ENCODE measurements at regions not wholly inside any gene's neighbourhood (a gene's known extent, or its start where the extent isn't known, plus 50 kb on each side); places are given as distances from the start of the nearest gene placed in this dataset.
A peak's percentile ranks its signal among the peaks of the same experiment; 100 is the strongest.

GRCh38 chr22:49476176-49476575, 351.5 kb downstream of the BRD1 start:
- no peak overlapping the region for H3K27ac Mint-ChIP-seq
- peaks cover 14 to 19% of the 10 kb centered on the region in 2 donors for H3K9me3 Mint-ChIP-seq
- DNase-seq = no peak
- no peaks in the 10 kb centered on the region for H3K4me1 Mint-ChIP-seq
- no peak overlapping the region for H3K4me3 Mint-ChIP-seq
- ATAC-seq = no peak
- H3K27me3 Mint-ChIP-seq = peaks cover 5% of the 10 kb centered on the region

GRCh38 chr22:49475253-49475652, 352.4 kb downstream of the BRD1 start:
- DNase-seq (no peak), ATAC-seq (no peak)
- no peak overlapping the region for H3K27ac Mint-ChIP-seq
- no peak overlapping the region for H3K4me3 Mint-ChIP-seq
- H3K27me3 Mint-ChIP-seq = no peaks in the 10 kb centered on the region
- H3K9me3 Mint-ChIP-seq = peaks cover 14 to 19% of the 10 kb centered on the region in 2 donors
- no peaks in the 10 kb centered on the region for H3K4me1 Mint-ChIP-seq

DNA sequence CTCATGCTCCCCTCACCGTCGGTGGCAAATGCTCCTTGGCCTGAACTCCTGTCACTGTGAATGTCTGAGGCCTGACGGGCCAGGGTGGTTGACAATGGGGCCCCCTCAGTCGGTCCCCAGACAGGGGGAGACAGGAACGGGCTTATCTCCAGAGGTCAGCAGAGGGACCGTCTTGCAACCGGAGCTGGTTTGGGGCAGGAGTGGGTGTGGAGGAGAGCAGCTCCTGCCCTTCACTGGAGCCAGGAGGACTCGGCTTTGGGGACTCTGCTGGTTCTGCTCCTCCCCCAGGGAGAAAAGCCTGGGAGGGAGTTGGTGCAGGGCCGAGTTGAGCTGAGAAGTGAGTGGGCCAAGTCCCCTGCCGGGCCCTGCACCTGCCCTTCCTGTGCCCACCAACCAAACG, 354.4 kb downstream of the BRD1 start:
- H3K27me3 Mint-ChIP-seq = no peaks in the 10 kb centered on the region
- H3K9me3 Mint-ChIP-seq = peaks cover 14 to 15% of the 10 kb centered on the region in 2 donors
- no peak overlapping the region for H3K4me3 Mint-ChIP-seq
- no peak overlapping the region for H3K27ac Mint-ChIP-seq
- no peaks in the 10 kb centered on the region for H3K4me1 Mint-ChIP-seq
- DNase-seq (no peak), ATAC-seq (no peak)

- no peaks in the 10 kb centered on the region for H3K27me3 Mint-ChIP-seq
- no peak overlapping the region for H3K4me3 Mint-ChIP-seq
Observed at GRCh38 chr22:49470741-49471503, 356.8 kb downstream of the BRD1 start.

DNA sequence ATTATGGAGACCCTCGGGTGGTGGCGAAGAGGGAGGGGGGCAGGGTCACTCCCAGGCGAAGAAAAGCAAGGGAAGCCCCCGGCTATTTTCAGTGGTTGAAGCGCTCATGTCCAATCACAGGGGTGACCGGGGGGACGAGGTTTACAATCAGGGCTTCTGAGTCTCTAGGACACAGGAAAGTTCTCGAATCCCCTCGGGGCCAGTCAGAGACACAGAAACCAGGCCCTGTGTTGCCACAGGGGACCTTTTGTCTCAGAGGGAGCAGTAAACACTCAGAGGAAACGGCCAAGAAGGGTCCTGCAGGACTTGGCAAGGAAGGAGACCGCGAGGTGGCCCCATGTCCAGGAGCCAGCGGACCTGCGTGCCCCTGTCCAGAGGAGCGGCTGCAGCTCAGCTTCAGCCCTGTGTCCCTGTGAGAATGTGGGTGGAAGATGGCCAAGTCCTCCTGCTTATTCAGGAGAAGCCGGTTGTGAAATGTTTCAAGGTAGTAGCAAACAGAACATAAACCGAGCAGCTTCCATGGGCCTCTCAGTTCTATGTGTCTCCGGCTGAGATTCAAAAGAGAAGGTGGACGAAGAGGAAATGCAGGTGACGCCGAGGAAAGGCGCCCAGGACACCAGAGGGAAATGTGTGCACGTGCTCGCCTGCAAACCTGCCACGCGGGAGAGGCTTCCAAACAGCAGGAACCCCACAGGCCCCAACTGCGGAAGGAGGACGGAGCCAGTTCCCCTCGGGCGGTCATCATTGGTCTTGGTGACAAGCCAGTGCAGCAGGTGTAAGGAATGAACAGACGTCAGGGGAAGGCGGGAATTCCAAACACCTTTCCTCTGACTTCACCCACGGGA, 357.6 kb downstream of the BRD1 start:
- H3K9me3 Mint-ChIP-seq = no peaks in the 10 kb centered on the region
- H3K4me3 Mint-ChIP-seq = no peak overlapping the region
- H3K27me3 Mint-ChIP-seq = no peaks in the 10 kb centered on the region
- DNase-seq (no peak), ATAC-seq (no peak)
- peak overlapping the region in 1 of 2 donors; percentile 86 for H3K27ac Mint-ChIP-seq
- no peaks in the 10 kb centered on the region for H3K4me1 Mint-ChIP-seq

More at GRCh38 chr22:49470741-49471503, 356.8 kb downstream of the BRD1 start:
- no peak for DNase-seq
- ATAC-seq = no peak
- Mint-ChIP-seq H3K4me1 (no peaks in the 10 kb centered on the region), H3K27ac (no peak overlapping the region), H3K9me3 (no peaks in the 10 kb centered on the region)

DNA sequence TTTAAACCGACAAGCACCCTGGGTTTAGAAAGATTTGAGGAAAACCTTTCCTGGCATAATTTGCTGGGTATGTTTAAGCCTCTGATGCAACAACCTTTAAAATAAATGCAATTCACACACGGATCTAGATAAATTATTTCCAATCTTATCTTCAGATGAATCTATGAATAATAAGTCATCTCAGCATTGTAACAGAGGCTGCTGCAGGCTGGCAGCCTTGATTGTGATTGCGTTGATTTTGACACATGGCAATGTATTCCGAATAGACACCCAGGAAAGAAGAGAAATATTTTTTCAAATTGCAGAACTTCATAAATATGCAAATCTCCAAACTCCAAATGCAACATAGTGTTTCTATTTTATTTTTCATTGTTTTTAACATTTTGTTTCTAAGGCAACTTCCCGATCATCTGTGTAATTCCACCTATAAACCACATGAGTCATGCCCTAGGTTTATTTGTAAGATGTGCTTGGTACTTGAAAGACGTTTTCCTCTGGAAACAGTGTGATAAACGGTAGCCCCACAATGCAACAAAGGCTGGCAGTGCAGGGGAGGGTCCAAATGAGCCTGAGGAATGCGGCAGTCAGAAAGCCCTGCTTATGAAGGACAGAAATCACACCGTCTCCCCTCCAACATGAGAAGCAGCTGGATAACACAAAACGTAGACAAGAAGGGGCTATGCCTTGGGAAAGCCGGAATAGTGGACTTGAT, 359.0 kb downstream of the BRD1 start:
- ATAC-seq = no peak
- H3K27me3 Mint-ChIP-seq = no peaks in the 10 kb centered on the region
- no peak overlapping the region for H3K27ac Mint-ChIP-seq
- H3K4me3 Mint-ChIP-seq = no peak overlapping the region
- DNase-seq = no peak
- no peaks in the 10 kb centered on the region for H3K9me3 Mint-ChIP-seq
- no peaks in the 10 kb centered on the region for H3K4me1 Mint-ChIP-seq

GRCh38 chr22:49466878-49467595, 360.6 kb downstream of the BRD1 start:
- Mint-ChIP-seq H3K4me1 (no peaks in the 10 kb centered on the region), H3K9me3 (no peaks in the 10 kb centered on the region), H3K27me3 (no peaks in the 10 kb centered on the region), H3K27ac (no peak overlapping the region), H3K4me3 (no peak overlapping the region)
- ATAC-seq = no peak
- DNase-seq = no peak

GRCh38 chr22:49464037-49464436, 363.6 kb downstream of the BRD1 start:
- H3K9me3 Mint-ChIP-seq = no peaks in the 10 kb centered on the region
- H3K27me3 Mint-ChIP-seq = no peaks in the 10 kb centered on the region
- H3K4me1 Mint-ChIP-seq = no peaks in the 10 kb centered on the region
- DNase-seq (no peak), ATAC-seq (no peak)
- peak overlapping the region in 1 of 2 donors; percentile 82 for H3K27ac Mint-ChIP-seq
- H3K4me3 Mint-ChIP-seq = no peak overlapping the region

DNA sequence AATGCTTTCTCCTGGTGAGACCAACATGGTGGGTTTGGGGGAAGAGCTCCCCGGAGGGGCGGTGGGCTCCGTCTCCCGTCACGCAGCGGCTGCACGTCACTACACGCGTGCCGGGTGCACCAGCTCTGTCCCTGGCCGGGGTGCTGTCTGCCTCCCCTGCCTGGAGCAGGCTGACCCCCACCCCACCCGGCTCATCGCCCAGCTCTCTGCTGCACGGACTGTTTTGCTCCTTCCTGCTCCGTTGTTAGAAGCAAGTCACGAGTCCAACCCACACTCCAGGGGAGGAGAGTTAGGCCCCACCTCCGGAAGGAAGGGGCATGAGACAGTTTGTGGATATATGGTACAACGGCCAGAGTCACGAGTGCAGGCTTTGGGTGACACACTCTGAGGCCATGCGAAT, 364.9 kb downstream of the BRD1 start:
- peak; percentile 33 for ATAC-seq
- no peak for DNase-seq
- Mint-ChIP-seq H3K27me3 (no peaks in the 10 kb centered on the region), H3K4me3 (no peak overlapping the region), H3K27ac (no peak overlapping the region), H3K4me1 (no peaks in the 10 kb centered on the region), H3K9me3 (no peaks in the 10 kb centered on the region)

DNA sequence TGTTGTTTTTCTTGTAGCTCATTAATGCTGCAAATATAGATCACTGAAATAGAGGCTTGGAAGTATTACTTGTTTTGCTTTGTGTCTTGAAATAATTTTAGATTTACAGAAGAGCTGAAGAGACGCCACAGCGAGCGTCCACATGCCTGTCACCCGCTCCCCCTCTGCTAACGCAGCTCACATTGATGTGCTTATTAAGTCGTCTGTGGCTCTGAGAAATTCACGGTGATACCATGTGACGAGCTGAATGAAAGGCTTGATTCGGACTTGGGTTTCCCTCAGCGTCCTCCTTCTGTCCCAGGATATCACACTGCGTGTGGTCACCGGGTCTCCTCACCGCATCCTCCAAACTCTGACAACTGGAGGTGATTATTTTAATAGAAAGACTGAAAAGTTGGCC, 365.4 kb downstream of the BRD1 start:
- ATAC-seq = no peak
- no peaks in the 10 kb centered on the region for H3K9me3 Mint-ChIP-seq
- DNase-seq = no peak
- no peak overlapping the region for H3K27ac Mint-ChIP-seq
- no peaks in the 10 kb centered on the region for H3K4me1 Mint-ChIP-seq
- no peaks in the 10 kb centered on the region for H3K27me3 Mint-ChIP-seq
- H3K4me3 Mint-ChIP-seq = no peak overlapping the region

GRCh38 chr22:49461674-49462073, 366.0 kb downstream of the BRD1 start:
- no peak for ATAC-seq
- H3K4me3 Mint-ChIP-seq = no peak overlapping the region

GRCh38 chr22:49460592-49461281, 366.9 kb downstream of the BRD1 start:
- ATAC-seq (no peak), DNase-seq (no peak)
- Mint-ChIP-seq H3K4me3 (no peak overlapping the region), H3K4me1 (no peaks in the 10 kb centered on the region), H3K9me3 (no peaks in the 10 kb centered on the region), H3K27ac (no peak overlapping the region), H3K27me3 (no peaks in the 10 kb centered on the region)

More at GRCh38 chr22:49461674-49462073, 366.0 kb downstream of the BRD1 start:
- DNase-seq = no peak
- Mint-ChIP-seq H3K27ac (no peak overlapping the region), H3K4me1 (no peaks in the 10 kb centered on the region), H3K27me3 (no peaks in the 10 kb centered on the region), H3K9me3 (no peaks in the 10 kb centered on the region)

DNA sequence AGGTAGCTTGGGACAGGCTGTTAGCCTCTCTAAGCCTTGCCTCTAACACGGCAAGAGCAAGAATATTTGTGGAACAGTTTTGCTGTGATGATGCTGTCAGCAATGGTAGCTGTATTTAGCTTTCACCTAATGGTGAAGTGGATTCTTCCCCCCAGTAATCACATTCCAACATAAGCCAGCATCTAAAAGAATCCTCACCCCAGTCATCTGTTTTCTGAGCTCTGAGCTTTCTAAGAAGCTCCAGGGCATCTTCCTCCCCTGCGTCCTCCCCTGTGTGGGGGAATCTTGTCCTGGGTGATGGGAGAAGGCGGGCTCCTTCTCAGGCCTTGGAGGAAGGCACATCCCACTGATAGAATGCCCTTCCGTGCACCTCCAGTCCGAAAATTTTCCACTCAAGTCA, 367.6 kb downstream of the BRD1 start:
- no peak for DNase-seq
- H3K9me3 Mint-ChIP-seq = no peaks in the 10 kb centered on the region
- H3K27me3 Mint-ChIP-seq = no peaks in the 10 kb centered on the region
- no peaks in the 10 kb centered on the region for H3K4me1 Mint-ChIP-seq
- no peak overlapping the region for H3K27ac Mint-ChIP-seq
- H3K4me3 Mint-ChIP-seq = no peak overlapping the region
- ATAC-seq = no peak

DNA sequence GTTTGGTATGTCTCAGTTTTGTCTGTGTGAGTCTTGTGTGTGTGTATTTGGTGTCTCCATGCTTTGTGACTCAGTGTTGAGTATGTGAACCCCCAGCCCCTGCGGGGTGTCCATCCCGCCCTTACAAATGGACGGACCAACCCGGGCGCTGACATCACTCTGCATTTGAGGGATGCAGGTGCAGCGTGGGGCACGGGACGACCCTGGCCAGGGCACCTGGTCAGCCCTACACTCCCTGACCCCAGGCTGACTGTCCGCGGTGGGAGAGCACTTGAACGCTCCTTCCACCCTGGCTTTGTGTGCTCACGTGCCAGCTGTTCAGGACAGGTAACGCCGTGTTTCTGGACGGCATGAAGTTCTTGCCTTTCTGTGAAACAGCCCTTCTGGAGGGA, 369.0 kb downstream of the BRD1 start:
- Mint-ChIP-seq H3K4me3 (no peak overlapping the region), H3K4me1 (no peaks in the 10 kb centered on the region), H3K27ac (no peak overlapping the region), H3K27me3 (no peaks in the 10 kb centered on the region), H3K9me3 (no peaks in the 10 kb centered on the region)
- ATAC-seq (no peak), DNase-seq (no peak)

Measured in stimulated activated naive CD8-positive, alpha-beta T cell treated with anti-CD3 and anti-CD28 coated beads, Interleukin-15, amount 100 ng/mL, for 72 hours (primary cell).